ENCODE measurements at regions not wholly inside any gene's neighbourhood (a gene's known extent, or its start where the extent isn't known, plus 50 kb on each side); places are given as distances from the start of the nearest gene placed in this dataset.

DNA sequence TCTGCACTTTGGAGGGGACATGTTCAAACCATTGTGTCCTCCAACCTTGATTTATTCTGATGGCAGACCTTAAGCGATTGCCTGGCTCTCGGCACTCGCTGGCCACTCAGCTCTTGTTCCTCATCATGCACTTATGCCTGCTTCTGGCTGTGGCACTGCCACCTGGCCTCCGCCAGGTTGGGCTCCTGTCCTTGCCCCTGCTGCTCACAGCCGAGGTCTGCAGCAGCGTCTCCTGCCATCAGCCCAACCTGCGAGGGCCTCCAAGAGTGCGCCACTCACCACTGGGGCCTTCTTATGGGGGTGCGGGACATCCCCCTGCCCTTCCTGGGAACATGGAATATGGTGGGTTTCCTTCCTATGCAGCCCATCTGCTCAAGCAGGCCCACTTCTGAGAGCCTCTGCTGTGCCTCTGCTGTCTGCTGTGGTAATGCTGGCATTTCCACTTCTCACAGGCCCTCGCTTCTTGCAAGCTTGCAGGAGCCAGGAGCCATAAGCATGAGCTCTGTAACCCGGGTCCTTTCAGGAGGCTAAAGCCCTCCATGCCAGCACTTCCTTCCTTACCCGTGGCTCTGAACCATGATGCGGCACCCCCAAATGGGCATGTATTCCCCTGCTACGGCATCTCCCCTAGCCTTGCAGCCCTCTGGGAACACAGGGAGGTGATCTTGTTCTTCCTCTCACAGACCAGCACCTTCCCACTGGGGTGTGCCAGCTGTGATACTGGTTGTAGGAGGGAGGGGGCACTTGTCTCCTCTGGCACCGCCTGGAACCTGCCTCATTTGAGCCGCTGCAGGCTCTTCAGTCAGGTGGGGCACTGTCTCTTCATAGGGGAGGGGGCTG lies 58.6 kb upstream of the HS6ST1 start:
- no peak overlapping the region for H3K4me3 Mint-ChIP-seq
- peaks cover 8% of the 10 kb centered on the region for H3K4me1 Mint-ChIP-seq (ENCODE audit: low read depth)
- no peaks in the 10 kb centered on the region for H3K36me3 Mint-ChIP-seq
- no peaks in the 10 kb centered on the region for H3K27me3 Mint-ChIP-seq
- H3K27ac Mint-ChIP-seq: no peak overlapping the region
- no peaks in the 10 kb centered on the region for H3K9me3 Mint-ChIP-seq (ENCODE audit: low read depth)

DNA sequence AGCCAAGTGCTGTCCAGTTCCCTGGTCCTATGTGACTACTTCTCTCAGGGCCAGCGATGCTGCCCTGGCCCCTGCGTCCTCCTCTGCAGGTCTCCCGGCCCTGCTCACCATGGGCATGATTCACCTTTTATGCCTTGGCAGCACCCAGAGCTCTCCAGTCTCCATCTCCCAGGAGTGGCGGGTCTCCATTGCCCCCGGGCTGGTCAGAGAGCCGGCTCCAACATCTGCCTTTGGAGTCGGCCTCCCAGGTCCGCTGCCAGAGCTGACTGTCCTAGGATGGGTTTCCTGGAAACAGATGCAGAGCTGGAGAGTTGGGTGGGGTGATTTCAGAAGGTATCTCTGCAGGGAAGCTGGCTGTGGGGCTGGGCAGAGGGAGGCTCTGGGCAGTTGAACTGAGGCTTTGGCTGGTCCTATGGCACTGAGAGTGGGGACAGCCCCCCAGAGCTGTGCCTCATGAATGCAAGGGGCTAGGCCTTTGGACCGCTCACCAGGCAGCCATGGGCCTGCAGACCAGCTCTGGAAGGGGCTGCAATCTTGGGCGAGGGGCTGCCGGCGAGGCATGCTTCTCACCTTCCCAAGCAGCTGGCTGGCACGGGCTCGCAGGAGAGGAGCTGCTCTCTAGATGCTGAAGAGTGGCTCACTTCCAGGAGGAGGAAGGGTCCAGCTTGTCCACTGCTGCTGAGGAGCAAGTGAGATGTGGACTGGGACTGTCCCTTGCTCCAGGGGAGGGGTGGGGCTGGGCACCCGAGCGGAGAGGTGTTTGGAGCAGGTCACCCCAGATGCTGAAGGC lies 59.8 kb upstream of the HS6ST1 start:
- Mint-ChIP-seq H3K27ac (no peak overlapping the region), H3K27me3 (no peaks in the 10 kb centered on the region), H3K4me1 (ENCODE audit: low read depth) (no peaks in the 10 kb centered on the region), H3K4me3 (no peak overlapping the region), H3K9me3 (ENCODE audit: low read depth) (no peaks in the 10 kb centered on the region), H3K36me3 (no peaks in the 10 kb centered on the region)

DNA sequence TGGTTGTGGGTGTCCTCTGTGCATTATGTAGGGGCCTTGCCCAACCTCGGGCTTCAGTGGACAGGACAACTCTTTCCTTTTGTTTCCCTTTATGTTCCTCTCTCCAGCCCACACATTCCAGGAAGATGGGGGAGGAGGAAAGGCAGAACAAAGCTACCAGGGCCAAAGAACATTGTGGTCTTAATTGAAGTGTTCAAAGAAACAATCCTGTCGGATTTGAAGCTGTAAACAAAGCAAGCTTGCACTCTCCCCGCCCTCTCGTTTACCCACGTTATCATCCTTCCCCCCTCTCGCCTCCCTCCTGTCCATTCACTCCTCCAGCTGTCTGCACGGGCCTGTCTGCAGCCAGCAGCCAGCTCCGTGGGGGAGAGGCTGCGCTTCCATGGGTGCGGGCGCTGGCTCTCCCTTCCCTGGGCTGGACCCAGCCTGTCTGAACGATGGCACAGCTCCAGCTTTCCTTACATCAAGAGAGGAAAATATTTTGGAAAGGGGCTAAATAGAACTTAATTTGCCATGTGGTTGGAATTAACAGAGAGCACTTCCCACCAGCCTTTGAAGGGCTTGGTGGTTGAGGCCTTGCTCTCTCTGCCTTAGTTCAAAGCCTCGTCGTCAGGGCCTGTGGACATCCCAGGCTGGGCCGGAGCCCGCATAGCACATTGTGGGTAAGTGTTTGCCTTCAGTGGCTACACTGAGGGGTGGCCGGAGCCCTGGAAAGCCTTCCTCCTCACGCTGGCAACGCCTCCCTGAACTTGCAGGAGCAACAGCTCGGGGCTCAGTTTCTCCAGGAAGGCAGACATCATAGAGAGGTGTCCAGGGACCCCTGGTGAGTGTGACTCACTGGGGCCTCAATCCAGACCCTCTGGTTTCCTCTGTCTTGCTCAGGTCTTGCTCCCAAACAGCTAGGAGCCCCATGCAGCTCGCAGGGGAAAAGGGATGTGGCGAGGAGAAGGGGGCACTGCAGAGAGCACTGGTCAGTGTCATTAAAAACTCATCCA lies 60.6 kb upstream of the HS6ST1 start:
- Mint-ChIP-seq H3K9me3 (ENCODE audit: low read depth) (no peaks in the 10 kb centered on the region), H3K4me1 (ENCODE audit: low read depth) (no peaks in the 10 kb centered on the region), H3K27ac (no peak overlapping the region), H3K4me3 (no peak overlapping the region), H3K36me3 (no peaks in the 10 kb centered on the region), H3K27me3 (no peaks in the 10 kb centered on the region)

DNA sequence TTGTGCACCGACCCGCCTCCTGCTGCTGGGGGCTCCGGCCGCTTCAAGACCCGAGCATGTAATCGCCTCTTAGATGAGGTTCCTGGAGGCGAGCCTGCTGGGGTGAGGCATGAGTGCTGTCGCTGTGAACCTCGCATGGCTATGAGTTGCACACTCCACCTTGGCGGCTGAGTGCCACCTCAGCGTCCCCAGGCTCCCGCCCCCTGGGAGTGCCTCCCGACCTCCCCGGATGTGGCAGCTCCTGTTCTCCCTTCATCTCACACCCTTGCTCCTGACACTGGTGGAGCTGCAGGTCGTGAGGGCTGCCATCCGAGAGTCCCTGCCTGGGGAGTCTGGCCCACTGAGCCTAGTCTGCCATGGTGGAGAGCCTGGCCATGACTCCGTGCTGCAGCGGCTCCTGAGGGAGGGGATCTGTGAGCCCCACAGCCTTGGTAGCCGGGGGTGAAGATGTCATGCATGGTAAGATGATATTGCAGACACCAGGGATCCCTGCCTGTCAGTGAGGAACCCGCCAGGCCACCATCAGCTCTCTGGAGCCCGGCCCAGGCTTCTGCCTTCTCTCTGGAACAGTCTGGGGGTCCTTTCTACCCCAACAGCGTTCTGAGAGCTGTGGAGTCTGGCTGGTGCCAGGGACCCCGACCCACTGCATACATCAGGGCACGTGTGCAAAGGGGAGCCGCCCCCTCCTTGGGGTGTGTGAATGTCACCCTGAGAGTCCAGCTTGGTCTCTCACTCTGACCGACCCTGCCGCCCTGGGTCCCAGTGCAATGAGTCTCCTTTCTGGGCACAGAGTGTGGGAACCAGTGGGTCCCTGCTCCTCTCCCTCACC lies 61.6 kb upstream of the HS6ST1 start:
- Mint-ChIP-seq H3K9me3 (ENCODE audit: low read depth) (no peaks in the 10 kb centered on the region), H3K36me3 (no peaks in the 10 kb centered on the region), H3K4me1 (ENCODE audit: low read depth) (no peaks in the 10 kb centered on the region), H3K27me3 (no peaks in the 10 kb centered on the region), H3K27ac (no peak overlapping the region), H3K4me3 (no peak overlapping the region)

DNA sequence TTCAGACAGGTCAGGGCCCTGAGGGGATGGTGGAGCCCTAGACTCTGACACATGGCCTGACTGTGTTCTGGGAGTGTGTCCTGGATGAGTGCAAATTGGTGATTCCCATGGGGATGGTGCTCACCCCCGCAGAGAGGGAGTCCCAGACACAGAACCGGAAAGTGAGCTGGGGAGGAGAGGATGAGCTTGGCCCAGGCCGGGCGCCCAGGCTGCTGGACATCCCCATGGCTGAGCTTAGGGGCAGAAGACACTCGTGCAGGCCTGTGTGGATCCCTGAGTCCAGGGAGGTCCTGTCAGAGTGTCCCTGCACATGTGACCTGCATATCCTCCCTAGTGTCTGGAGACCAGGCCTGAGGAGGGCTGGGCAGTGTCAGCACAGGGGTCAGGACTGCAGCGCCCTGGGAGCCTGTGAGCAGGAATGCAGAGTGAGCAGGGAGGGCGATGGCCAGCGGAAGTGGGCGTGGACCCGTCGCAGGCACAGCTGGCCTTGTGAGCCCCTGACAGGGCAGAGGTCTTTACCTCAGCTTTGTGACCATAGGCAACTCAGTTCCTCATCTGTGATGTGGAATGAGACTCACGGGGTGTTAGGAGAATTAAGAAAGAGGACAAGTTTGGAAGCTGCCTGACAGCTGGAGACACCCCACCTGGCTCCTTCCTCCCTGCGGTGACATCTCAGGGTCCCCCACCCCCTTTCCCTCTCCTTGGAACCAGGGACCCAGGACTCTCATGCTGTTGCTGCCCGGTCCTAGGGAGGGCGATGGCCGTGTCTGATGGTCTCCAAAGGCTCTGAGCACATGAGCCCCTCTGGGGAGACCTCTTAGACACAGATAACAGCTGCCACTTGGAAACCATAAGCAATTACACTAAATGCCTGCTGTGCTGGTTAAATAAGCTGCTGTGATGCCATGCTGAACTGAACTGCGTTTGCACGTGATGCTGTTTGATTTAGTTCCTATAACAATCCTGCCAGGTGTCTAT lies 62.6 kb upstream of the HS6ST1 start:
- Mint-ChIP-seq H3K27me3 (no peaks in the 10 kb centered on the region), H3K36me3 (no peaks in the 10 kb centered on the region), H3K9me3 (ENCODE audit: low read depth) (no peaks in the 10 kb centered on the region), H3K27ac (no peak overlapping the region), H3K4me3 (no peak overlapping the region), H3K4me1 (ENCODE audit: low read depth) (no peaks in the 10 kb centered on the region)

DNA sequence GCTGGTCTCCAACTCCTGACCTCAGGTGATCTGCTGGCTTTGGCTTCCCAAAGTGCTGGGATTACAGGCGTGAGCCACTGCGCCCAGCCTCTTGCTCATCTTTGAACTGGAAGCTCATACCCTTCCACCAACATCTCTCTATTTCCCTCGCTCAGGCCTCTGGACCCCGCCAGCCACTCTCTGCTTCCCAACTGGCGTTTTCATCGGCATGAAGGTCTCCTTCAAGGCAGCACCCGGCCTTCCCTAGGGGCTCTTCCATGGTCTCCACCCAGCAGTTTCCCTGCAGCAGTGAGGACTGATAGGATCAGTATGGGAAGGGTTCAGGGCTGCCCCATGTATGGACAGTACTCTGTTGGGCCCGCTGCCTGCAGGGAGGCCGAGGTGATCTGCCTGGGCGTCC lies 65.8 kb upstream of the HS6ST1 start:
- no peaks in the 10 kb centered on the region for H3K4me1 Mint-ChIP-seq (ENCODE audit: low read depth)
- H3K36me3 Mint-ChIP-seq: no peaks in the 10 kb centered on the region
- no peaks in the 10 kb centered on the region for H3K9me3 Mint-ChIP-seq (ENCODE audit: low read depth)
- no peak overlapping the region for H3K4me3 Mint-ChIP-seq
- no peaks in the 10 kb centered on the region for H3K27me3 Mint-ChIP-seq
- H3K27ac Mint-ChIP-seq: no peak overlapping the region

DNA sequence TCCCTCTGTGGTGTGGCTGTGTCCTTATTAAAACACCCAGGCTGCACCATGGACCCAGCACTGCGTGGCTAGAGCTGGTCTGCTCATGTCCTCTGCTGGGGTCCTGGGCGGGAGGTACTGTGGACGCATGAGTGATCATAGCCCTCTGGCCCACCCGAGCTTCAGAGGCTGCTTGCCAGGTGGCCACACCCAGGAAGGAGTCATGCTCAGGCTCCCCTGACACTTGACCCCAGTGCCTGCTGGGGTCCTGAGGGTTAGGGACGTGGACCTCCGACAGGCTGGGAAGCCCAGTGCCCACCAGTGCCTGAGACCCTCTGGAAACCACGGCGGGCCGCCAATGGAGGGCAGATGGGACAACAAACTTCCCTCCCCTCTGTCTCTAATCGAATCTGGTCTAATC lies 66.3 kb upstream of the HS6ST1 start:
- Mint-ChIP-seq H3K4me1 (ENCODE audit: low read depth) (no peaks in the 10 kb centered on the region), H3K27me3 (no peaks in the 10 kb centered on the region), H3K36me3 (no peaks in the 10 kb centered on the region), H3K4me3 (no peak overlapping the region), H3K27ac (no peak overlapping the region), H3K9me3 (ENCODE audit: low read depth) (no peaks in the 10 kb centered on the region)

DNA sequence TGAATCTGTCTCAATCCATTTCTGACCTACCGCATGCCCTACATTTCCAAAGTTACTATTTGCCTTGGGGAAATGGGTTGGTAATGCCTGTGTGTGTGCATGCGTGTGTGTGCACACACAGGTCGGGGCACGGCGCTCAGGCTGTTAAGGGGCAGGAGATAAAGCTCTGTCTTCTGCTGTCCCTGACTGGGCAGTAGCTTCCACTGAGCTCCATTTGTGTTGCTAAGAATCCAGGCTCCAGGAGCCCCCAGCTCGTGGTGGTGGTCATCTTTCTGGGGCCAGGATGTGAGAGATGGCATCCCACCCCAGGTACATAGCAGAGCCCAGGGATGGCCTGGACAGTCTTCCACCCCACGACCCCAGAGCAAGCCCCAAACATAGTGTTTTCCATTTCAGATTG lies 66.7 kb upstream of the HS6ST1 start:
- Mint-ChIP-seq H3K27ac (no peak overlapping the region), H3K4me1 (ENCODE audit: low read depth) (no peaks in the 10 kb centered on the region), H3K4me3 (no peak overlapping the region), H3K27me3 (no peaks in the 10 kb centered on the region), H3K36me3 (no peaks in the 10 kb centered on the region), H3K9me3 (ENCODE audit: low read depth) (no peaks in the 10 kb centered on the region)

DNA sequence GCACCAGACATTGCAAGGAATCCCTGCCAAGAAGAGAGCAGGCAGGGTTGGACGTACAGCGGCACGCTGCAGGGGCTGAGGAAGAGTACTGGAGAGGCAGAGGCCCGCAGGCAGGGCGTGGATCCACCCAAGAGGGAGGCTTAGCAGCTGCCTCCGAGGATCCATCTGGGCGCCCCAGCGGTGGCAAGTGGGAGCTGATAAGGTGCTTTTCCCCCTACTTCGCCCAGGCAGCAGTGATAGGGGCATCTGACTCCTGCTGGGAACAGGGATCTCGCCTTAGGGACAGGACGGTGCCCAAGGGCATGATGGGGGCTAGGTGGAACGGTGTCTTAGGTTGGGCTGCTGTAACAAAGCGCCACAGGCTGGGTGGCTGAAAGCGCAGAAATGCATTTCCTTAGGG lies 67.4 kb upstream of the HS6ST1 start:
- Mint-ChIP-seq H3K27ac (no peak overlapping the region), H3K4me1 (ENCODE audit: low read depth) (no peaks in the 10 kb centered on the region), H3K9me3 (ENCODE audit: low read depth) (no peaks in the 10 kb centered on the region), H3K27me3 (no peaks in the 10 kb centered on the region), H3K36me3 (no peaks in the 10 kb centered on the region), H3K4me3 (no peak overlapping the region)

DNA sequence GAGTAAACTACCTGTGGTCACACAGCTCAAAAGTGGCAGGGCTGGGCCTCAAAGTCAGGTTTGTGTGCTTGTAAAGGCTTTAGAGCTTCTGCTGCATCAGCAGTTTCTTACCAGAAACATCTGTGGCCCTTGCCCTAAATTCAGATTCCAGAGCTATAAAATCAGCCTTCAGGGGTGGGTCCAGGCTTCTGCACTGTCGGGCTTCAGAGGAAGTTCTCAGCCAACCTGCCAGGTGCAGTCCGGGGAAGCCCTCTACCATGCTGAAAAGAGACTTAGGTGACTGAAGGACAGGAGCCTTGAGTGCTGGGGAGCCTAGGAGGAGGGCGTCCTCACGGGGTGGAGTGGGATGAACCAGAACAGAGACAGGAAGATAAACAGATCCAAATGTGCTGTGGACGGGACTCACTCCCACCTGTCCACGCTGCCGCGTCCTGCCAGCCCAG lies 69.9 kb upstream of the HS6ST1 start:
- no peaks in the 10 kb centered on the region for H3K27me3 Mint-ChIP-seq
- H3K4me1 Mint-ChIP-seq (ENCODE audit: low read depth): no peaks in the 10 kb centered on the region
- no peaks in the 10 kb centered on the region for H3K9me3 Mint-ChIP-seq (ENCODE audit: low read depth)
- no peak overlapping the region for H3K4me3 Mint-ChIP-seq
- no peaks in the 10 kb centered on the region for H3K36me3 Mint-ChIP-seq
- no peak overlapping the region for H3K27ac Mint-ChIP-seq

DNA sequence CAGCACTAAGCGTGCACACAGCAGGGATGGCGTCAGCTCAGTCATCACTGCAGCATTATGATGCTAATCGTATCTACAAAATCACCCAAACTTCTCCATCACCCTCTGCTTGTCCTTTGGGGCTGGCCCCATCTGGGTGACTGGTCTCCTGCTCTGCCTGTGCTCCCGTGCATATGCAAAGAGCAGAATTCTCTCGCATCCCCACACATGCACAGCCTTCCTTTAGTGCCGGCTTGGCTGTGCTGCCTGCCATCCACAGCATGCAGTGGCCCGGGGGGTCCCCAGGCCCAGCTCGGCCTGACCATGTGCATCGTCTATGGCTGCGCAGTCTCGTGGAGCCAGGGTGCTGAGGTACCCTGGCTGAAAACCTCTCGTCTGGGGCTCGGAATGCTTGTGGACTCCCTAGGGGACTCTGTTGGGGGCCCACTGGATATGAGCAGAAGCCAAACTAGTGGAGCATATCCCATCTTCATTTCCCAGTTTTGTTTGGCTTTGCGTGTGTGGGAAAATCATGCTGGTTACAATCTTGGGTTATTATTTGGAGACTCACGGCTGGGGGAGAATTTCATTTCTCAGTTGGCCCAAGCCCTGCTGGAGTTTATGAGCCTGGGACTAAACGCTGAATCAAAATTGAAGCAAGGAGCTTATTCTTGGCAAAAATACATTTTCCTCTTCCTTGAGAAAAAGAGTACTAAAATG lies 70.9 kb upstream of the HS6ST1 start:
- Mint-ChIP-seq H3K27ac (no peak overlapping the region), H3K4me3 (no peak overlapping the region), H3K9me3 (ENCODE audit: low read depth) (no peaks in the 10 kb centered on the region), H3K36me3 (no peaks in the 10 kb centered on the region), H3K27me3 (no peaks in the 10 kb centered on the region), H3K4me1 (ENCODE audit: low read depth) (no peaks in the 10 kb centered on the region)

DNA sequence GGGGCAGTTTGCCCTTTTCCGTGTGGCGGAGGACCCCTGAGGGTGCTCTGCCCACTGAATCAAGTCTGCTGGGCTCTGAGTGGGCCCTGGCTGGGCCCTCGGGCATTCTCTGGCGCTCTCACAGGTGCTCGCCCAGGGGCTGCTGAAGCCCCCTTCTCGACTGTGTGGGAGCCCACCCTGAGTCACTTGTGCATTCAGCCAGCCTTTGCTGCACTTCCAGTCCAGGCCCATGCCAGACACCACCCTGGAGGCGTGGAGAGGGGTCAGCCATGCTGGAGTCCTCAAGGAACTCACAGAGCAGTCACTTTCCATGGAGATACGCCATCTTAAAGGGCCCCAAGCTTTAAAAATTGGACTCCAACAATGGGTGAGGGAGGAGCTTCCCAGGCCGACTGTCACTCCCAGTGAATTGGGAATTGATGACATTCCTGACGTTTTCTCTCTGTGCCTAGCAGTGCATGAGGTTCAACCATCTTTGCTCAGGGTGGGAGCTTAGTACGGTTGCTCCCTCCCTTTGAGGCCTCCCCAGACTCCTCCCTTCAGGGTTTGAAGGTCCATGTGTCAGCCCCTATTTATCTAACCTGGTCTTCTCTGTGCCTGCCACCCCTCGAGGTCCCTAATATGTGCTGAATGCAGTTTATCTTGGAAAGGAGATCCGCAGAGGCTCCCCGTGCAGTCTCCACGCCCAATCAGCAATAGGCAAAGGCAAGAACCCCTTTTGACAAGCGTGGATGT lies 71.8 kb upstream of the HS6ST1 start:
- H3K9me3 Mint-ChIP-seq (ENCODE audit: low read depth): no peaks in the 10 kb centered on the region
- H3K4me1 Mint-ChIP-seq (ENCODE audit: low read depth): no peaks in the 10 kb centered on the region
- no peaks in the 10 kb centered on the region for H3K36me3 Mint-ChIP-seq
- no peaks in the 10 kb centered on the region for H3K27me3 Mint-ChIP-seq
- H3K4me3 Mint-ChIP-seq: no peak overlapping the region
- H3K27ac Mint-ChIP-seq: no peak overlapping the region
